ENCODE measurements at regions not wholly inside any gene's neighbourhood (a gene's known extent, or its start where the extent isn't known, plus 50 kb on each side); places are given as distances from the start of the nearest gene placed in this dataset.

DNA sequence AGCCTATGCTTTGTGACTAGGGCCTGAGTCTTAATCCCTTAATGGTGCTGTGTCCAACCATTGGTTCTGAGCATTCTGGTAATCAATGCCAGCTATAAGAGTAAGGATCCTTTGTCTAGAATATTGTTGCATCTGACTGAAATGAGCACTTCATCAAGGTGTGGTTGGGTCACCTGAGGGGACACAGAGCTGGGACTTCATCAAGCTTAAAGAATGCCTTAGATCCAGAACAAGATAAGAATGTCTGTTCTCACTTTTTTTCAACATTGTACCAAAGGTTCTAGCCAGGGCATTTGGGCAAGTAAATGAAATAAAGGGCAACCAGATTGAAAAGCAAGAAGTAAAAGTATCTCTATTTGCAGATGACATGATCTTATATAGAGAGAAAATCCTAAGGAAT, 280.4 kb downstream of the MTERF1 start:
- no peak for TF ChIP-seq SIN3A (IDR thresholded peaks at IDR 0.05; ENCODE audit: low read depth)
- no peak for TF ChIP-seq CTCF (IDR thresholded peaks at IDR 0.05 in 2 of 3, conservative IDR thresholded peaks at IDR 0.05 in 1 of 3; ENCODE audit: borderline replicate concordance in 1 of 3, insufficient read depth in 1 of 3, low read depth in 2 of 3, low read length in 2 of 3)
- TF ChIP-seq EZH2phosphoT487 (IDR thresholded peaks at IDR 0.05; ENCODE audit: borderline replicate concordance) = no peak
- no peak for TF ChIP-seq POLR2A (IDR thresholded peaks at IDR 0.05; ENCODE audit: borderline replicate concordance, extremely low read depth, insufficient read depth, insufficient read length)
- TF ChIP-seq MAX (IDR thresholded peaks at IDR 0.05) = no peak
- TF ChIP-seq TCF7L2 (IDR thresholded peaks at IDR 0.05; ENCODE audit: borderline replicate concordance, extremely low read depth, insufficient read depth, insufficient read length) = no peak
- TF ChIP-seq, protein P1, sequence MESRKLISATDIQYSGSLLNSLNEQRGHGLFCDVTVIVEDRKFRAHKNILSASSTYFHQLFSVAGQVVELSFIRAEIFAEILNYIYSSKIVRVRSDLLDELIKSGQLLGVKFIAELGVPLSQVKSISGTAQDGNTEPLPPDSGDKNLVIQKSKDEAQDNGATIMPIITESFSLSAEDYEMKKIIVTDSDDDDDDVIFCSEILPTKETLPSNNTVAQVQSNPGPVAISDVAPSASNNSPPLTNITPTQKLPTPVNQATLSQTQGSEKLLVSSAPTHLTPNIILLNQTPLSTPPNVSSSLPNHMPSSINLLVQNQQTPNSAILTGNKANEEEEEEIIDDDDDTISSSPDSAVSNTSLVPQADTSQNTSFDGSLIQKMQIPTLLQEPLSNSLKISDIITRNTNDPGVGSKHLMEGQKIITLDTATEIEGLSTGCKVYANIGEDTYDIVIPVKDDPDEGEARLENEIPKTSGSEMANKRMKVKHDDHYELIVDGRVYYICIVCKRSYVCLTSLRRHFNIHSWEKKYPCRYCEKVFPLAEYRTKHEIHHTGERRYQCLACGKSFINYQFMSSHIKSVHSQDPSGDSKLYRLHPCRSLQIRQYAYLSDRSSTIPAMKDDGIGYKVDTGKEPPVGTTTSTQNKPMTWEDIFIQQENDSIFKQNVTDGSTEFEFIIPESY (IDR thresholded peaks at IDR 0.05; ENCODE audit: extremely low read depth, insufficient replicate concordance, low read length) = no peak
- TF ChIP-seq EZH2 (IDR thresholded peaks at IDR 0.05) = no peak
- no peak for TF ChIP-seq REST (IDR thresholded peaks at IDR 0.05; ENCODE audit: low read depth)
- no peak for TF ChIP-seq SRF (IDR thresholded peaks at IDR 0.05; ENCODE audit: low read depth)
- TF ChIP-seq POLR2AphosphoS5 (IDR thresholded peaks at IDR 0.05; ENCODE audit: low read depth, low read length) = no peak
- no peak for TF ChIP-seq ATF3 (IDR thresholded peaks at IDR 0.05)
